HG02588 (cell line): ENCODE measurements at regions not wholly inside any gene's neighbourhood (a gene's known extent, or its start where the extent isn't known, plus 50 kb on each side); places are given as distances from the start of the nearest gene placed in this dataset.
"Not testable (repeated sequence)": the region's sequence is repeated elsewhere in the genome, so short reads cannot be mapped to it uniquely, and the experiment has no call there.

Experiments used
- ATAC-seq: cut with Tn5 transposase; IDR thresholded peaks from one replicate; pipeline ENCODE4 v1.9.1; 2021; ENCODE audit warnings: mild to moderate bottlenecking, moderate library complexity; ENCODE audit not compliant: unreplicated experiment

DNA sequence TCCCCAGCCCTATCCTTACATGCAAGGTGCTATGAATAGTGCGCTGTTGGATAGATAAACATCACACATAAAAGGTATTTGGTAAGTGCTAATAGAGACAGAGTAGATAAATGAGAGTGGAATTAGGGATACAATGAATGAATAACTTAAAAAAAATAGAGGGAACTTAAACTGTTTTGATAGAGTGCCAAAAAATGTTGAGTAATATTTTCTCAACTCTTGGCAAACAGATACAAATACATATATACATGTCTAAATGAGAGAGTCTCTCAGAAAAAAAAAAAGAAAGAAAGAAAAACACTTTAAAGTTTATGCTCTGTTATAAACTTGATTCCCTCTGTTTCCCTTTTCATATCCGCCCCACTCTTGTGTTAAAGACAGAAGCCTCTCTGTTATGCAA, 667.4 kb downstream of the ROBO2 start:
- no peak for ATAC-seq

DNA sequence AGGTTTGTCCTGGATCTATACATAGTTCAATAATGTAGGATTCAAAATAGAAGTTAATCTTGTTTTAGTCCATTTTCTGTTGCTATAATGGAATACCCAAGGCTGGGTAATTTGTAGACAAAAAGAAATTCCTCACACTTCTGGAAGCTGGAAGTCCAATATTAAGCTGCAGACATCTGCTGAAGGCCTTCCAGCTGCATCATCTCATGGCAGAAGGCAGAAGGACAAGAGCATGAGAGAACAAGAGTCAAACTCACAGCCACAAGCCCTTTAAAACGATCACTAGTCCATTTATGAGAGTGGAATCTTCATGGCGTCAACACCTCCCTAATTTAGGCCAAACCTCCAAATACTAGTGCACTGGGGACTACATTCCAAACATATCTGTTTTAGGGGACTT, 669.3 kb downstream of the ROBO2 start:
- no peak for ATAC-seq

DNA sequence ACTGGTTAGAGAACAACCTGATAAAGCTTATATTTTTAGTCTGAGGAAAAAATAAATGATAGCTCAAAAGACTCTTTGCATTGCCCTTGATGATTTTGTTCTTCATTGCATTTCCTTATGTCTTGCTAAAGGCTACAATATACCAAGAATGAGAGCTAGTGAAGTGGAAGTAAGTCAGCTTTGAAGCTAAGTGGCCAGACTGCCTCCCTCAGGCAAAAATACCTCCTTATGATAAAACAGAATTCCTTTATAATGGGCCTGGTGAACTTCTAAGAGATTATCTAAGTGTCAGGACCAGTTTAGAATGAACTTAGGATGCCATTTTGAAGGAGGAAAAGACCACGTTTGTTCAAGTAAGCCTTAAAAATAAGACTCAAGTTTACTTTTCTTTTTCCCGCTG, 678.4 kb downstream of the ROBO2 start:
- no peak for ATAC-seq

DNA sequence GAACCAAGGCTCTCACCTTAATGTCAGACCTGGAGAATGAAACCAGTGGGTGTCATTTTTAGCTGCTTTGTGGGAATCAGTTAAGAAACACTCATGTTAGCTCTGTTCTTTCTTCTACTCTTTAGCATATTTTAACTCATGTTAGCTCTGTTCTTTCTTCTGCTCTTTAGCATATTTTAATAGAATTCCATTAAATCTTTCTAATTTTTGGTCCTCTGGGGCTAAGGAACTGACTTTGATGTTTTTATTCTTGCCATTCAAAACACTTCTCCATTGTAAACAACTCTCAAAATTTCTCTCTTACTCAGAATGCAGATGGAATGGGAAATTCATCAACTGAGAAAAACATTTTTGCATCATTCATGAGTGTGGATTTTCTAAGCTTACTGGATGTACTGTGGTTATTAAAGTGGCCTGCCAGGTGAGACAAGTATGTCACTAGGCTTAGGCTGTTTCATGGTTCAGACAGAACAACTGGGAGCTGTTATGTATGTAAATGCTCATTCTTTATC, 680.6 kb downstream of the ROBO2 start:
- no peak for ATAC-seq

DNA sequence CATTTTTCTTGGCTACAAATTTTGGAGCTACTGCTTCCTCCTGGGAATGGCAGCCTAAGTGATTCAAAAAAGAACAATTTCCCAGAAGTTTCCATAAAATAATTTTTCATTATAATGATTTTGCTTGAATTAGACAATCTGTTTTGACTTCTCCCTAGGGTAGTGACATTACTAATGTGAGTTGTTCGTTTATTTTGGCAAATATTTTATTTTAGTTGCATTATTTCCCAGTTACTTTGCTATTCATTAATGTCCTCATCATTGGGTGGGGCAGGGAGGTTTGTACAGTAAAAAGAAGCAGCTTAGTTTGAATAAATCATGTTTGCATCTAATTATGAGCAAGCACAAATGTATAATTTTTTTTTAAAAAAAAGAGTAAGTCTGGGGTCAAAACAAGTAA, 686.6 kb downstream of the ROBO2 start:
- no peak for ATAC-seq

DNA sequence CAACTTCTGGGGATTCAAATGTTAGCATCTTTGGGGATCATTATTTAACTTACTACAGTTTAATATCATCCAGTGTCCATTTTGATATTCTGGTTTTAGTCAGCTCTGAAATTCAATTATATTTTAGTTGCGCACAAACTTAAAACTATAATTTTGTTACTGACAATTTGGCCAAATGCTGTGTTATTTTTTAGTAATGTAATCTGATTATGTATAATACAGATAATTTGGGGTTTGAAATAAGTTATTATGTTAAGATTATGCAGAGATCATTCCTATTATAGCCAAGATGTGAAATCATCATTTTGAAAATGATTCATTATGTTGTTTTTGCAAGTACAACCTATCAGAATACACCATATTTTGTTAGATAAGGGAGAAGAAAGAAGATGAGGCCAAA, 706.1 kb downstream of the ROBO2 start:
- no peak for ATAC-seq

DNA sequence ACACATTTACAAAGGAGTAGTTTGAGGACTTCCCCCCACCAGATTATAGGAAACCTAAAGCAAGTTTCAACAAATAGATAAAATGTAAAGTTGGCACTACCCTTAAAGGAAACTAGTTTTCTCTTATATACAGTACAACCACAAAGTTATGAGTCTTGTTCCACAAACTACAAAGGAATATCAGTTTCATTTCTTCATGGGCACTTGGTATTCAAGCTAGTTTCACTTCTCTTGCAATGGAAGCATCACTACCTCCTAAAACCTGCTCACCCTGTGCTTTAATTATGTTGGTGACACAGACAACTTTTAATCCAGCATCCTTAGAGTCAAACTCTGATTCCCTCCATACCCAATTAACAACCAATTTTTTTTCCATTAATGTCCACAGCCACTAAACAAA, 707.0 kb downstream of the ROBO2 start:
- ATAC-seq, result no peak

DNA sequence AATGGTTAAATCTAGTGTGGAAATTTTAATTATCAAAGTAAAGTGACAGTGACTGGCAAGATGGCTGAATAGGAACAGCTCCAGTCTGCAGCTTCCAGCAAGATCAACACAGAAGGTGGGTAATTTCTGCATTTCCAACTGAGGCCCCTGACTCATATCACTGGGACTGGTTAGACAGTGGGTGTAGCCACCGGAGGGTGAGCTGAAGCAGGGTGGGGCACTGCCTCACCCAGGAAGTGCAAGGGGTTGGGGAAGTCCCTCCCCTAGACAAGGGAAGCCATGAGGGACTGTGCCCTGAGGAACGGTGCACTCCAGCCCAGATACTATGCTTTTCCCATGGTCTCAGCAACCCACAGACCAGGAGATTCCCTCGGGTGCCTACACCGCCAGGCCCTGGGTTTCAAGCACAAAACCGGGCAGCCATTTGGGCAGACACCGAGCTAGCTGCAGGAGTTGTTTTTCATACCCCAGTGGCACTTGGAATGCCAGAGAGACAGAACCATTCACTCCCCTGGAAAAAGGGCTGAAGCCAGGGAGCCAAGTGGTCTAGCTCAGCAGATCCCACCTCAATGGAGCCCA, 716.6 kb downstream of the ROBO2 start:
- not testable (repeated sequence) for ATAC-seq

DNA sequence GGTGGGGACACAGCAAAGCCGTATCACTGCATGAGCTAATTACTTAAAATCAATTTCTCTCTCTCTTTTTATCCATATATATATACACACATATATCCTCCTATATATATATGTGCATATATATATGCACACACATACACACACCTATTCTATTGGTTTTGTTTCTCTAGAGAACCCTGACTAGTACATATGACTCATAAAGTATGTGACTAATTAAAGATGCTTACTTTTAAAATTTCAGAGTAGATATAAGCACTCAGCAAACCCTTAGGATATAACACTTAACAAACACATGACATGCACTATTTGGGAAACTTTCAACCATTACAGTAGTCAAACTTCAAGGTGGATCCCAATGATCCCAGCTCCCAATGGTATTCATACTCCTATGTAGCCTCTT, 732.6 kb downstream of the ROBO2 start:
- ATAC-seq, result no peak

DNA sequence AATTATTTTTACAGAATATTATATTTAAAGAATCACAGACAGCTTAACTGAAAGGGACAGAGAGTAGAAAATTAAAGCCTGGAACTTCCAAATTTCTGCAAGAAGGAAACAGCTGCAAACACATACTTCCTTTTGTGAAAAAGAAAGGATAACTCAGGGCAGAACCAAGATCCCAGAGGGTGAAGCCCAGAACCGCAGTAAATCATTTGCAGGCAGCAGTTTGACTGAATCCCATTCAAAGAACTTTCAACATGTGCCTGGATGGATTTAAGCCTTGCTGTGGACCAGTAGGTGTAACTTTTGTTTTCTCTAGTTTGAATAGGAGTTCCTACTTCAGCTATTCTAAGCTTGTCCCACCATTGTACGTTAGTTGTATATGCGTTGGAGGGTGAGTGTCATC, 733.2 kb downstream of the ROBO2 start:
- ATAC-seq, result no peak

DNA sequence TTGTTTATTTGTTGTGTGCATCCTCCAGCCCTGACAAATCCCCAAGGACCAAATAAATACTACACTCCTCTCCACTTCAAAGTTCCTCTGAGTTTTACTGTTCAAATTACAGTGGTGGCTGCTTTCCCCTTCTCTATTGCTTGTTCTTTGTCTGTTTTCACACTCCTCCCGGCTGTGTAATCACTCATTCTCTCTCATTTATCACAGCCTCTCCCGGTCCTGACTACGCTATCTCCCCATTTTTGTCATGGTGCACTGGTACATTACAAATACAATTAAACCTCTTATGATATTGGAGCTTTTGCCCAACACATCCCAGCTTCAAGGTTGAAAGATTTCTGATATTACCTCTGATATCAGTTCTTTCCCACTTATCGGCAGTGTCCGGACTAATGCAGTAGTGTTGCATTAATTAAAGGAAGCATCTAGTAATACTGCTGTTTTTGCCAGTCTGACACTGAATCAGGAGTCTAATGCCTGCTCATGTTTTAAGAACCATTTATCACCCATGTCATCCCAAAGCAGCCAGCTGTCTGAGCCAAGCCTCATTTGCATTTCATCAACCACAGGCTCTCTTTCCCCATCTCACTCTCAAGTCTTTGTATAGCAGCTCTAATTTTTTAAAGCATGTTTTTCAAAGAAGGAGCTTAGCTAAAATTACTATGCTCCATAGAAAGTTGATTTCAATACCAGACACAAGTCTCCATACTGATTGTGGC, 740.5 kb downstream of the ROBO2 start:
- no peak for ATAC-seq

DNA sequence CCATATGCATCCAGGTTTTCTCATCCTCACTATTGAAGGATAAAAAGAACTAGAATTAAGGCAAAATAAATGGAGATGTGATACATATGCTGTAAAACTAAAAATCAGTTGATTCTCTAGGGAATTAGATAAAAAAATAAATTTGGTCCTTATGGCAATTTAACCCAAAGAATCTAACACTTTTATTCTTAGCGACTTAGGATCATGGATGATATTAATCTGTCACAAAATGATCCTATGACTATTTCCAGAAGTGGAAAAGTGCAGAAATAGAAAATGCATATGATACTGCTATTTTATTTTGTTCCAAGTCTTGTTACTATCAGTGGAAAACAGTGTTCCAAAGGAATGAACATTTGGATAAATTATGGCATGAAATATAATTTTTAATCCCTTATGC, 746.3 kb downstream of the ROBO2 start:
- ATAC-seq, result no peak

DNA sequence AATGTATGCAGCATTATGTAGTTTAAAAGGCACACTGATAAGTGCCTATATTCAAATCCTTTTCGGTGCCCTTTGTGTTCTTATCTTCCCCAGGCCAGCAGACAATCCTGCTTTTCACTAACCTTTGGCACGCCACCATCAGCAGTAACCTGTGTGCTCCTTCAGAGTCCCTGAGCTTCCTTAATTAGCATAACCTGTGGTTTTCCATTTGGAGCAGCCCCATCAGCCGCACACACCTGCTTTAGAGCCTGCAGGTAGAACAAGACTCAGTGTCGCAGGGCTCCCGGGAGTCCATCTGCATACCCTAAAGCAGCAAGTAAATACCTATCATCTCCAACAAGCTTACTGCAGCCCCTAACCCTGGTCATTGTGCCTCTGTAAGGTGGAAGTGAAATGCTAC, 755.1 kb downstream of the ROBO2 start:
- ATAC-seq, result no peak

DNA sequence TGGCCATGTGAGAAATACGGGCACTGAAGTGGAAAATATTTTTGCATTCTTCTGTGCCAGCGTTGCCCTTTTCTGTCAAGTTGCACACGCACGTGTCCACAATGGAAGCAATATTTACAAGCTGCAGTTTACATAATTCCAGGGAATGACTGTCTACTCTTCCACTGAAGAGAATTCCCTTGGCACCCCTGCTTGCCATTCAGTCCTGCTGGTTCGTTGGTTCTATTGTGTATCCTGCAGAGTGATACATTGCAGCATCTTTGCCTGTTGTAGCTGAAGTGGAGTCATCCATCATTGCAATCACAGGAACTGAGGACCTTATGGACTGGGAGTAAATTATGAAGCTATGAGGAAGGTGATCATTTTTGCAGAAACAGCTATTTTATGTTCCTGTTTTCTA, 759.4 kb downstream of the ROBO2 start:
- ATAC-seq, result no peak

DNA sequence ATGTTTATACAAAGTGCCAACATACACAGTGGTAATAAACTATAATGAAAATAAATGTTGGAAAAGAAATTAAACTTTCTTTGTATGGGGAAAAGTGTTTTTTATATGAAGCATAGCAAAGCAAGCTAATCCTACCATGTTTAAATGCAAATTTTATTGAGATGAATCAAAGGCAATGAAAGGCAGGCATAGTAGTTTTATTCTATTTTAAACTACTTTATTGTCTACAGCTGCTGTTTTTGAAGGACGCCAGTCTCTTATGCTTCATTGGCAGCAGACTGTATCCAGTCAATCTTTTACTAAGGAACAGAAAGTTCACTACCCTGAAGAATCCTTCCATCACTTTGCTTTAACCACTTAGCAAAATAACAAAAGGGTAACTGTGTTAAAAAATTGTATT, 761.0 kb downstream of the ROBO2 start:
- ATAC-seq, result no peak

DNA sequence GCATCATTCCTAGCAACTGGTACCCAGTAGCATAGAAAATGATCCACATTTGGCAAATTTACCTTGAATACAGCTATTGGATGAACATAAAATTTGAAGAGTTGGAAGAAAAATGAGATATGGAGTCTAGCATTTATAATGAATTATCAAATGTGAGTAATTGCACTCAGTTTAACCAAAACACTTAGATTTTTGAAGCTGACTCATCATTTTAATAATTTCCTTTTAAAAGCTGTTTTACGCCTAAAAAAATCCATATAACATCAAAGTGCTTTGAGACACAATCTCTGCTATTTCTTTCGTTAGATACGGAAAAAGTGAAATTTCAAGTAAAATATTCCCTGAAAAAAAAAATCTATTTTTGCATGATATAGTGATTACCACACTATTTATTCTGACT, 767.4 kb downstream of the ROBO2 start:
- ATAC-seq, result no peak

DNA sequence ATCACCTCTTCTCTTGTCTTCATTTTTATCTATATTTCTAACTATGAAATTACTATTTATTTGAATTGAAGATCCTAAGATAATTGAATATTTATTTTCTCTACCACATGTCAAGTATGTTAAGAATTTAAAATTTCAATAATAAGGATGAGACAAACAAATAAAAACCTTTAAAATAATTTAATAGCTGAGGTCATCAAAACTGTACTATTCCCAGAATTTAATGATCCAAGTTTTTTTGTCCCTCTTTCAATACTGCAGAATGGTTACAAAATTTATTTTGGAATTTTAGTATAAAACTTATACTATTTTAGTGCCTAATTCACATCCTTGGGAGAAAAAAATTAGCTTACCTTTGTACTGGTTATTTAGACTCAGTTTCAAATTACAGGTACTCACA, 774.9 kb downstream of the ROBO2 start:
- no peak for ATAC-seq

DNA sequence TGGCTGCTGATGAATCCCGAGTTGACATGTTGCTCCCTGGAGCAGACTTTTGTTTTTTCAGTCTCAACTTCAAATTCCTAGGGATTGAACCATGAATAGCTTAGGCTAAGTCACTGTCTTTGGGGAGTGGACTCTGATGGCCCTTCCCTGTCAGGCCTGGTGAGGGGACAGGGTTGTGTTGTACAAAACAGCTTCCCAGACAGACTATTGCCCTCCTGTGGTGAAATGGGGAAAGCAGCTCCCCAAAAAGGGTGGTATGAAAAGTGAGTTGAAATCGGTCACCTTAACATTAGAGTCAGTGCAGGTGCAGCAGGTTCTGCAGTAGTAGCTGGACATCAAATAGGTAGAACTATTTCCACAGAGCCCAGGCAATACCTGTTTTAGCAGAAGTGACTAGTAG, 775.6 kb downstream of the ROBO2 start:
- ATAC-seq, result no peak

DNA sequence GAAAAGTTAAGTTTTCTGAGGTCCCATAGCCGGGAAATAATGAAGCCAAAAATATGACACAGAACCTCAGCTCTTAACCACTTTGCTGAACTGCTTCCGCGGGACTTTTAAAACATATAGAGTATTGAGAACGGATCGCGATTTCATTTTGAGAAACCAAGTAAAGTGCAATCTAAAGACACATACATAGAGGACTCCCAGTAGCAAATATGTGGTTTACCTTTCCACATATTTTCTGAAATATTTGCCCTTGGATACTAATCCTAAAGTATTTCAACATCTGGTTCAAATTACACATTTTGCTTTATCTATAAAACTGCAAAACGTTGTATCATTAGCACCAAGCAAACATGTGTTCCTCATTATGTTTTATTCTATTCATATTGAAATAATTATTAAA, 776.5 kb downstream of the ROBO2 start:
- ATAC-seq, result no peak

DNA sequence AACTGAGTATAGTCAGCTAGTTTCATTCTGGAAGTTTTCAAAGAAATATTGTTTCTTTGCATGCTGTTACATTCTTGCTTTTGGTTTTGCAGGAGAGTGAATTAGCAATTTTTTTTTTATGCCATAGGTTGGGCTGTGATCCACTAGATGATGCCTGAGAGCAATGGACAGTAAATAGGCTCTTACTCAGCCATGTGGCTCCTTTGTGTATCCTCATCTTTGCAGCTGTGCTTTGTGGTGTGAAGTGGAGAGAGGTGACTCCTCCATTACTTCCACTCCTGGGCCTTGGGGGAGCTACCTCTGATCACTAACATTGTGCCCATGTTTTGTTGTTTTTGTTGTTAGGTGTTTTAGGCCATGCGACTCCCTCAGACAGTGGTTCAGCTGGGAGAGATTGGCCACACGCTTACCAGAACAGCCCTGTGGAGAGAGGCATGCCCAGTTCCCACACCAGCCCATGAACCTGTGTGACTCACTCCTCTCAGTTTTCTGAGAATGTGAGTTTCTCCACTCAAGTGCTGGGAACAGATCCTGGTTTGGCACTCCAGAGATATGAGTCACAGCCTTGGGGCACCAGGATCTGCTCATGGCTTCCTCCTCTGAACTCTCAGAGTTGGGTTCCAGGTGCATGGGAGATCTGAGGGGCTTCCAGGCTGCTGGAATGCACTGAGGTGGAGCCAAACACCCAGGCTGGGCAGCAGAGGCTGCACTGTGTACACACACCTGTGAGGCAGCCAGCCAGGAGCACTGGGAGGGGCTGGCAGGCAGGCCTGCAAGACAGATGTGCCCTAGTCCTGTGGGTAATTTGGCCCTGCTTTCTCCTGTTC, 785.3 kb downstream of the ROBO2 start:
- no peak for ATAC-seq

DNA sequence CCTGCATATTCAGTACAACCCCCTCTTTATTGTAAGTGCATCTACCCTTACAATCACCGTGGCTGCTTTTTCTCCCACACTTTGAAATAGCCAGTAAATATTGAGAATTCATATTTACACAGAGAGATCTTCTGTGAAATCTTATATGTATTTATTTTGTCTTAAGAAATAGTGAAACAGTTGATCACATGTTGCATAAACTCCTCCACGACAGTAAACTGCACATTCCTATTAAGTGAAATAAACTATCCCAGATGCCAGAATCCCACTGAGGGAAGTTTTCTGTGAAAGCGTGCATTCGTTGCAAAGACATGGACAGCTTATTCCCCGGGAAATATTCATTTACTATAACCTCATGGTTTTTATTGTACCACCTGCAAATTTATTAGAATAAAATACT, 796.0 kb downstream of the ROBO2 start:
- ATAC-seq, result no peak

DNA sequence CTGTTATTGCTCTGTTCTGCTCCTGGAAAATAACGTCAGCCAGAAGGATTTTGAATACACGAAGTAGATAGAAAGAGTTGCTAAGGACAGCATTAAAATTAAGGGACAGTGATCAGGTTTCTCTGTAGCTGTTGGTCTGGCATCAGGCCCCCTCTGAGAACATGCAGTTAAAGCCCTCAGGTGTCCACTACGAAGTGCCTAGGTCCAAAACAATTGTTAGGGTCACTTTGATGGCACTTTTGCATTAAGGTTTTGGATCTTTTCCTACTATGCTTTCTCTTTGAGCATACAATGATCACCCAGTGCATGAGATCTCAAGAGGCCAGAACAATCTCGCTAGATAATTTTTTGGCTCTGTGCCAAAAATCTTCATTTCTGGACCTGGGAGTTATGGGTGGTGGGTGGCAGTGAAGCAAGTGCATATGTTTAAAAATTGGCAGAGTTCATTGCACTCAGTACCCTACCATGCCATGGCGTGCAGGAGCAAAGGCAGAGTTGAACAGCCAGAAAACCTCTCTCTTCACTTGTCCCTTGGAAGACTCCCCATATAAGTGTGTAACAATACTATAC, 797.6 kb downstream of the ROBO2 start:
- ATAC-seq, result no peak
